ENCODE measurements at regions not wholly inside any gene's neighbourhood (a gene's known extent, or its start where the extent isn't known, plus 50 kb on each side); places are given as distances from the start of the nearest gene placed in this dataset.

- H3K9me3 ChIP-seq (ENCODE audit: control insufficient read depth, insufficient read depth, low read length): no peaks in the 10 kb centered on the region
- ChIA-PET CTCF (no interaction called here), POLR2A (no interaction called here)
Observed at GRCh38 chr3:64958199-64958843, 270.5 kb upstream of the ADAMTS9 start.

DNA sequence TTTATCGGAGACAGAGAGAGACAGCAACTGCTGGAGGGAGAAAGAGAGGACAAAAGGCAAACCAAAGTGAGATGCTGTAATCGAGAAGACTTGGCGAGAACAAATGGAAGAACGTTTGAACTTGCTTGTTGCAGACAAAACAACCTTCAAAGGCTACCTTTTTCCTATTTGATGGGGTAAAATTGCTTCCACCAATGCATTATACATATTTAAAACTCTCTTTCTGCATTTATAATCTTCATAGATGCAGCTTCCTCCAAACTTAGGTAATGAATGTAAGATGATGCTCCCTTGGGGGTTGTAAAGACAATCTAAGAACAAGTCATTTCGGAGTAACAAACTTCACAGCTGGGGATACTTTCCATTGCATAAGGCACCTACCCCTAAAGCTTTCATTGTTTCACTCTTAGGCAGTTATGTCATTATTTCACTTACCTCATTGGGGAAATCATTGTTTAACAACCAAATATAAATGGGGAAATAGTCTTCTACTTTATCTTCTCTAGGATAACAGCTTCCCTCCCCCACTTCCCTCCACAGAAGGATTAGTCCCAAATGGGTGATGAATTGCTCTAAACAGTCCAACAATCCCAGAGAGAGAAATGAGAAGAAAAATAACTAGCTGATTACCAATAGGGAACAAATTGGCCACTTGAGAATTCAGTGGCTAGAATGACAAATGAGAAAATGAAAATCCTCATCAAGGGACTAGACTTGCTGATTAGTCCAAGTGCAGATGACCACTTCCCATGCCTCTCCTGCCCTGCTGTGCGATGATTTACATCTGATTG, 269.8 kb upstream of the ADAMTS9 start:
- no peak for TF ChIP-seq CTCF (IDR thresholded peaks at IDR 0.05; ENCODE audit: low read depth, low read length)
- peaks cover 3% of the 10 kb centered on the region for H3K27me3 ChIP-seq (ENCODE audit: control insufficient read depth, insufficient read depth, low read length)
- H3K27ac ChIP-seq (ENCODE audit: low read depth, low read length): no peak overlapping the region
- ChIA-PET CTCF (no interaction called here), POLR2A (no interaction called here)
- DNase-seq (ENCODE audit: low read depth, low spot score): no peak
- H3K4me3 ChIP-seq (ENCODE audit: low read depth, low read length): no peak overlapping the region
- H3K9me3 ChIP-seq (ENCODE audit: control insufficient read depth, insufficient read depth, low read length): no peaks in the 10 kb centered on the region

More at GRCh38 chr3:64958199-64958843, 270.5 kb upstream of the ADAMTS9 start:
- Histone ChIP-seq H3K27me3 (ENCODE audit: control insufficient read depth, insufficient read depth, low read length) (peaks cover 3% of the 10 kb centered on the region), H3K4me3 (ENCODE audit: low read depth, low read length) (no peak overlapping the region), H3K27ac (ENCODE audit: low read depth, low read length) (no peak overlapping the region)
- no peak for DNase-seq (ENCODE audit: low read depth, low spot score)
- TF ChIP-seq CTCF (IDR thresholded peaks at IDR 0.05; ENCODE audit: low read depth, low read length): no peak

- POLR2A ChIA-PET: no interaction called here
- CTCF ChIA-PET: no interaction called here
Observed at GRCh38 chr3:64956711-64957325, 269.0 kb upstream of the ADAMTS9 start.

GRCh38 chr3:64954995-64955636, 267.3 kb upstream of the ADAMTS9 start:
- ChIA-PET POLR2A (no interaction called here), CTCF (no interaction called here)
- H3K9me3 ChIP-seq (ENCODE audit: control insufficient read depth, insufficient read depth, low read length): no peaks in the 10 kb centered on the region
- no peak overlapping the region for H3K27ac ChIP-seq (ENCODE audit: low read depth, low read length)
- no peak for DNase-seq (ENCODE audit: low read depth, low spot score)
- H3K27me3 ChIP-seq (ENCODE audit: control insufficient read depth, insufficient read depth, low read length): peaks cover 3% of the 10 kb centered on the region
- TF ChIP-seq CTCF (IDR thresholded peaks at IDR 0.05; ENCODE audit: low read depth, low read length): no peak
- H3K4me3 ChIP-seq (ENCODE audit: low read depth, low read length): no peak overlapping the region

More at GRCh38 chr3:64956711-64957325, 269.0 kb upstream of the ADAMTS9 start:
- H3K27ac ChIP-seq (ENCODE audit: low read depth, low read length): no peak overlapping the region
- no peak for TF ChIP-seq CTCF (IDR thresholded peaks at IDR 0.05; ENCODE audit: low read depth, low read length)
- peaks cover 3% of the 10 kb centered on the region for H3K27me3 ChIP-seq (ENCODE audit: control insufficient read depth, insufficient read depth, low read length)
- H3K4me3 ChIP-seq (ENCODE audit: low read depth, low read length): no peak overlapping the region
- no peak for DNase-seq (ENCODE audit: low read depth, low spot score)
- H3K9me3 ChIP-seq (ENCODE audit: control insufficient read depth, insufficient read depth, low read length): no peaks in the 10 kb centered on the region
